ENCODE measurements at regions not wholly inside any gene's neighbourhood (a gene's known extent, or its start where the extent isn't known, plus 50 kb on each side); places are given as distances from the start of the nearest gene placed in this dataset.
"Not testable (repeated sequence)": the region's sequence is repeated elsewhere in the genome, so short reads cannot be mapped to it uniquely, and the experiment has no call there.

DNA sequence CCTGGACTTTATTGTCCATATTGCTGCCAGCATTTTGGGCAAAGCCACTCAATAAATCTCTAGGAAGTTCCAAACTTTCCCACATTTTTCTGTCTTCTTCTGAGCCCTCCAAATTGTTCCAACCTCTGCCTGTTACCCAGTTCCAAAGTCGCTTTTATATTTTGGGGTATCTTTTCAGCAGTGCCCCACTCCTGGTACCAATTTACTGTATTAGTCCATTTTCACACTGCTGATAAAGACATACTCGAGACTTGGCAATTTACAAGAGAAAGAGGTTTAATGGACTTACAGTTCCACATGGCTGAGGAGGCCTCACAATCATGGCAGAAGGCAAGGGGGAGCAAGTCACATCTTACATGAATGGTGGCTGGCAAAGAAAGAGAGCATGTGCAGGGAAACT is 53.4 kb downstream of the AHSP start:
- DNase-seq (ENCODE audit: low read depth) = not testable (repeated sequence)

DNA sequence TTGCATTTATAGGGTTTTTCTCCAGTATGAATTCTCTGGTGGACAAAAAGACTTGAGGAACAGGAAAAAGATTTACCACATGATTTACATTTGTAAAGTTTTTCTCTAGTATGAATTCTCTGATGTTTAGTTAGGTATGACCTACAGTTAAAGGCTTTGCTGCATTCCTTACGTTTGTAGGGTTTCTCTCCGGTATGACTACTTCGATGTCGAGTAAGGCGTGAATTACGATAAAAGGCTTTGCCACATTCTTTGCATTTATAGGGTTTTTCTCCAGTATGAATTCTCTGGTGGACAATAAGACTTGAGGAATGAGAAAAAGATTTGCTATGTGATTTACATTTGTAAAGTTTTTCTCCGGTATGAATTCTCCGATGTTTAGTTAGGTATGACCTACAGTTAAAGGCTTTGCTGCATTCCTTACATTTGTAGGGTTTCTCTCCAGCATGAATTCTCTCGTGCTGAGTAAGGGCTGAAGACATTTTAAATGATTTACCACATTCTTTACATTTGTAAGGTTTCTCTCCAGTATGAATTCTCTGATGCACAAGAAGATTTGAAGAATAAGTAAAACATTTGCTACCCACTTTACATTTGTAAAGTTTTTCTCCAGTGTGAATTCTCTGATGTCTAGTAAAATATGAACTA is 74.2 kb downstream of the AHSP start:
- DNase-seq (ENCODE audit: low read depth) = not testable (repeated sequence)

DNA sequence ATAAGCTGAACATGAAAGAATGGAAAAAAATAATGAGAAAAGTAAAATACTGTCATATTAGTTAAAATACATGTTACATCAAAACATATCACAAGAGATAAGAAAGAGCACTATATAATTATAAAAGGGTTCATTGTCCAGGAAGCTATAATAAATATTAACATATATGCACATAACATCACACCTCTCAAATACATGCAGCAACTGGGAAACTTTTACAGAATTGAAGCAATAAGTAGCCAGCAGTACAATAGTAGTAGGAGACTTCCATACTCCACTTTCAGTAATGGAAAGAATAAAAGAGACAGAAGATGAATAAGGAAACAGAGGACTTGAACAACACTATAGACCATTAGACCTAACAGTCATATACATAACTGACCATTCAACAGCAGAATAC is 90.4 kb downstream of the AHSP start:
- no peak for DNase-seq (ENCODE audit: low read depth)

DNA sequence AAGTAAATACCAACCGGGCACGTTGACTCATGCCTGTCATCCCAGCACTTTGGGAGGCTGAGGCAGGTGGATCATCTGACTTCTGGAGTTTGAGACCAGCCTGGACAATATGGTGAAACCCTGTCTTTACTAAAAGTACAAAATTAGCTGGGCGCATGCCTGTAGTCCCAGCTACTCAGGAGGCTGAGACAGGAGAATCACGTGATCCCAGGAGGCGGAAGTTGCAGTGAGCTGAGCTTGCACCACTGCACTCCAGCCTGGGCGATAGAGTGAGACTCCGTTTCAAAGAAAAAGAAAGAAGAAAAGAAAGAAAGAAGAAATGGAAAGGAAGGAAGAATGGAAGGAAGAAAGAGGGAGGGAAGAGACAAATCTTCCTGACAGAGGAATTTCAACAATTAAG is 108.7 kb downstream of the AHSP start:
- no peak for DNase-seq (ENCODE audit: low read depth)

DNA sequence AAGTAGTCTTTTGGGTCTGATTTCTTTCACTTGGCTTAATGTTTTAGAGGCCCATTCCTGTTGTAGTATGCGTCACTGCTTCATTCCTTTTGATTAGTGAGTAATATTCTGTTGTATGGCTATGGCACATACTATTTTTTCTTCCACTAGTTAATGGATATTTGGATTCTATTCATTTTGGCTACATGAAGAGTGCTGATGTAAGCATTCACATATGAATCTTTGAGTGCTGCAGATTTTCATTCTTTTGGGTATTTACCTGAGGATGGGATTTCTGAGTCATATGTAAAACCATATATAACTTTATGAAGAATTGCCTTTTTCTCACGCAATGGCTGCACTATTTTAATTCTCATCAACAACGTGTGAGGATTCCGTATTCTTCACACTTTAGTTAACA is 113.6 kb downstream of the AHSP start:
- DNase-seq (ENCODE audit: low read depth) = no peak

DNA sequence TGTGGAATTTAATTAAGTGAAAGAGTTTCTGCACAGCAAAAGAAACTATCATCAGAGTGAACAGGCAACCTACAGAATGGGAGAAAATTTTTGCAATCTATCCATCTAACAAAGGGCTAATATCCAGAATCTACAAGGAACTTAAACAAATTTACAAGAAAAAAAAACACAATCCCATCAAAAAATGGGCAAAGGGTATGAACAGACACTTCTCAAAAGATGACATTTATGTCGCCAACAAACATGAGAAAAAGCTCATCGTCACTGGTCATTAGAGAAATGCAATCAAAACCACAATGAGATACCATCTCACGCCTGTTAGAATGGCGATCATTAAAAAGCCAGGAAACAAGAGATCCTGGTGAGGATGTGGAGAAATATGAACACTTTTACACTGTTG is 128.0 kb downstream of the AHSP start:
- not testable (repeated sequence) for DNase-seq (ENCODE audit: low read depth)

DNA sequence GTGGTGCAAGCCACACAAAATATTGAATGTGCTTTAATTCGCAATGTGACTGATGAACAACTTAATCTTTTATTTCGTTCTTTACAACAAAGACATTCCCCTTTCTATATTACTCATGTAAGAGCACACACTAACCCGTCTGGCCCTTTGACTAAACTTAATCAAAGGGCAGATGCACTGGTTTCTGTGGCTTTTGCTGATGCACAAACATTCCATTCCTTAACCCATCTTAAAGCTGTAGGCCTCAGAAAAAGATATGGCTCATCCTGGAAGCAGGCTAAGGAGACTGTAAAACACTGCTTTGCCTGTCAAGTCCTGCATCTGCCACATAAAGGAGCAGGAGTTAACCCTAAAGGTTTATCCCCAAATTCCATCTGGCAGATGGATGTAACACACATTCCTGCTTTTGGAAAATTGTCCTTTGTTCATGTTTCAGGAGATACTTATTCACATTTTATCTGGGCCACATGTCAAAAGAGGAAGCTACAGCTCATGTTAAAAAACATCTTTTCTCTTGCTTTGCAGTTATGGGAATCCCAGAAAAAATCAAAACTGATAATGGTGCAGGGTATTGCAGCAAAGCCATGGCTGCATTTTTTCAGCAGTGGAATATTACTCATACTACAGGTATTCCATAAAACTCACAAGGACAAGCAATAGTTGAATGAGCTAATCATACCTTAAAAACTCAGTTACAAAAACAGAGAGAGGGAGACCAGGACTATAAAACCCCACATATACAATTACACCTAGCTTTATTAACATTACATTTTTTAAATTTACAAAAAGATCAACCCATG is 137.2 kb downstream of the AHSP start:
- no peak for DNase-seq (ENCODE audit: low read depth)

DNA sequence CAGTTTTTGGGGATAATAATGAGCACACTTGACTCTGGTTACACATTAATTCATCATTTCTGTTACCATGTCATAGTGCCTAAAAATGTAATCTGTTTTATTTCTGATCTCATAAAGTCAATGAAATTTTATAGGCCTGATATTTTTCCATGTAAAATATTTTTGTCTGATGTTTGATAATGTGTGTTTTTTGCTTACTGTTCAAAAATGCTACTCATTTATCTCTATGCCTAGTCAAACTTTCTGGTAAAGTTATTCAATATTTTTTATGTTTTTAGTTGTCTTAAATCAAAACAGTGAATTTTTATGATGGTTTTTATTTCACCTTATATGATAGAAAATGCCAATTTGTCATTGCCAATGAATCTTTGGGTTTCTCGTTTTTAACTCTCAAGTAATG is 147.0 kb downstream of the AHSP start:
- no peak for DNase-seq (ENCODE audit: low read depth)

DNA sequence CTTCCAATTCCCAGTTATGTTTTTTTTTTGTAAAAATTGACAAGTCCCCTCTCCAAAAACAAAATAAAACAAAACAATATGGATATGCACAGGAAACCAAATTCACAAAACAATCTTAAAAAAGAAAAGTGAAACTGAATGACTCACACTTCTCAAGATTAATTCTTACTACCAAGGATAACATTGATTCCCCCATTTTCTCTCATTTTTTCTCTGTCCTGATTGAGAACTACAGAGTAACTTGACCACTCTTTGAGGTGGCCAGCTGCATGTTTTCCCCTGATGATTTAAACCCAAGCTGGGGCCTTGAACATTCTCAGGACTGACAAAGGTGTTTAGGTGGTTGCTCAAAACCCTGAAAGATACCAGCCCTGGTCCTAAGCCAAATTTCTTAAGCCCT is 149.0 kb downstream of the AHSP start:
- DNase-seq (ENCODE audit: low read depth) = no peak

DNA sequence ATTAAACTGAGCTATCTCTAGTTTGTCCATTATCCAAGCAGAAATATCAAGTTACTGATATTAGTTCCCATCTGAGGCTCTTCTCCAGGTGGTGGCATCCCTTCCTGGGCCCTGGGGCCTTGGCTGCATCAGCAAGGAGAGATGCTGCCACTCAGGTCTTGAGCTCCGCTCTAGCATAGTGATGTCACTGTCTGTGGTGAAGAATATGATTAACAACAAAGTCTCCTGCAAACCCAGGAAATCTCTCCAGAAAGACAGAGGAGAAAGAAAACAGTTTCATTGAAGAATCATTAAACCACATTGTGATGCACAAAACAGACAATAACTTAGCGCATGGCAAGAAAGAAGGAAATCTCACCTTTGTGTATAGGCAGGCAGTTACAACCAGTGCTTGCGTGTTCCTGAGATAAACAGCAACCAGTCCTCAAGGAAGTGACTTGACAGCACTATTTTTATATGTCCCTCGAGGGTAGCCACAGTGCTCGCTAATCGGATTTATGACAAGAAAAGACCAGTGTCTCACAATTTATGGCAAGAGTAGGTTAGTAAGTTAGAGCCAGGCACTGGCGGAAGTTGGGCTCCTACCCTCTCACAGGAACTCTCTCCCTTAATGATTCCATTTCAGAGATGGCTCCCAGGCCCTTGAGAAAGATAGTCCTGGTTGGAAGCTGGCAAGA is 151.1 kb downstream of the AHSP start:
- DNase-seq (ENCODE audit: low read depth) = no peak

DNA sequence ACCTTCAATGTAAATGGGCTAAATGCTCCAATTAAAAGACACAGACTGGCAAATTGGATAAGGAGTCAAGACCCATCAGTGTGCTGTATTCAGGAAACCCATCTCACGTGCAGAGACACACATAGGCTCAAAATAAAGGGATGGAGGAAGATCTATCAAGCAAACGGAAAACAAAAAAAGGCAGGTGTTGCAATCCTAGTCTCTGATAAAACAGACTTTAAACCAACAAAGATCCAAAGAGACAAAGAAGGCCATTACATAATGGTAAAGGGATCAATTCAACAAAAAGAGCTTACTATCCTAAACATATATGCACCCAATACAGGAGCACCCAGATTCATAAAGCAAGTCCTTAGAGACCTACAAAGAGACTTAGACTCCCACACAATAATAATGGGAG is 161.6 kb downstream of the AHSP start:
- not testable (repeated sequence) for DNase-seq (ENCODE audit: low read depth)

DNA sequence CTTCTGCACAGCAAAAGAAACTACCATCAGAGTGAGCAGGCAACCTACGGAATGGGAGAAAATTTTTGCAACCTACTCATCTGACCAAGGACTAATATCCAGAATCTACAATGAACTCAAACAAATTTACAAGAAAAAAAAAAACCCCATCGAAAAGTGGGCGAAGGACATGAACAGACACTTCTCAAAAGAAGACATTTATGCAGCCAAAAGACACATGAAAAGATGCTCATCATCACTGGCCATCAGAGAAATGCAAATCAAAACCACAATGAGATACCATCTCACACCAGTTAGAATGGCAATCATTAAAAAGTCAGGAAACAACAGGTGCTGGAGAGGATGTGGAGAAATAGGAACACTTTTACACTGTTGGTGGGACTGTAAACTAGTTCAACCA is 164.6 kb downstream of the AHSP start:
- DNase-seq (ENCODE audit: low read depth) = not testable (repeated sequence)

DNA sequence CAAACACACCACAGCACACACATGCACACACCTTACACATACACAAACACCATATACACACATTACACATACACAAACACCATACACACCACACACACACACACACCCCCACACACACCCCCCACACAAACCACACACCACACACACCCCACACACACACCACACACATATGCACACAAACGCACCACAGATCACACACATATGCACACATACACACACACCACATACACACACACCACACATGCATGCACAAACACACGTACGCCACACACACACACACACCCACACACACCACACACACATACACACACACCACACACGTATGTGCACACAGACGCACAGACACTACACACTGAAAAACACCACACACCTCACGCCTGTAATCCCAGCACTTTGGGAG is 166.0 kb downstream of the AHSP start:
- DNase-seq (ENCODE audit: low read depth) = no peak

DNA sequence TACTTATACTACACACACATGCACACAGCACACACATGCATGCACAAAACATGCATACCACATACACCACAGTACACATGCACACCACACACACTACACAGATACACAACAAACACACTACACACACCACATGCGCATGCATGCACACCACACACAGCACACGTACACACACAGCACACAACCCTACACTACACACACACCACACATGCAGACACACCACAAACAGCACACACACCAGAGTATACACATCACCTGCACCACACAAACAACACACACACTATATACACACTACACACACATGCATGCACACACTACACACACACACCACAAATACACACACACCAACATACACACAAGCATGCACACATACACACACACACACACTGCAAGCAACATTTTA is 166.8 kb downstream of the AHSP start:
- no peak for DNase-seq (ENCODE audit: low read depth)

DNA sequence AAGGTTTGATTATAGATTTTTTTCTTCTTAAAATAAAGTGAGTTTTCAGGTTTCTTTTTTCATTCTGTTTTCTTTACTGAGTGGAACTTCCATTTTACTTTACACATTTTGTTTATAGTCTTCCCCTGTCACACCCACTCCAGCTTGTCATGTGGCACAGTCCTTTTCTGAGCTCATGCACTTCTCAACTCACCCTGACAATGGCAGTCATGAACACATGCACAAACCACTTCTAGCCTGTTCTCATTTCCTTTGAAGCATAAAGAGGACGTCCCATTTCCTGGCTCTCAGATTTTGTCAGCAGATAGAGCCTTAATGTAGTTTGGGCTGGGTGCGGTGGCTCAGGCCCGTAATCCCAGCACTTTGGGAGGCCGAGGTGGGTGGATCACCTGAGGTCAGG is 168.0 kb downstream of the AHSP start:
- DNase-seq (ENCODE audit: low read depth) = no peak

DNA sequence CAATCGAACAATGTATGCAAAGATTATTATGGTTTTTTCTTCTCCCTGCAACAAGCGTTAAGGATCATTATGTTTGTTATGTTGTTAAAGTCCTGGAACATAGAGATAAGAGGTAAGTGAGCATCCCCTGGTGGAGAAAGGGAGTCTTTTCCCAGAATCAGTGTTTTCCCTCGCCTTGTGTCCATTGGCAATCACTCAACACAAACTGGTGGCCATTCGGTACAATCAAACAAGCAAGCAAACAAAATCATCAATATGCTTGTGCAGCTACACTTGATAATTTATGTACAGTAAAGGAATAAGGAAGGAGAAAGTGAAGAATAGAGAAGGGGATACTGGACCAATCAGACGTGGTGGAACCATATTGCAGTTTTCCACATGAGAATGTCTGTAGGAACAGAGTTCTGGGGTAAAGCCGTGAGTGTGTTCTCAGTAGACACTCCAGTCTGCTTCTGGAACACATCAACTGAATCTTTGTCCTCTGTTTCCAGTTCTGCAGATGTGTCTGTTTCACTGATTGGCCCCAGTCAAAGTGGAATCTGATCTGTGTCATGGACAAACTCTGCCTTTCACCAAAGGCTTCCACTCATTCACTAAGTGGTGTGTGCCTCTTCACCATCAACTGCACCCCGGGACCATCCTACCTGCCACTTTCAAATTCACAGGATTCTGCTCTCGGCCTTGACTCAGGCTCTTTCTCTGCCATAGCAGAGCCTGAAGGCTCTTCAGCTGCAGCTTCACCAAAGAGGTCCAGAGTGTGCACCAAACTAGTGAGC is 169.5 kb downstream of the AHSP start:
- DNase-seq (ENCODE audit: low read depth) = no peak

DNA sequence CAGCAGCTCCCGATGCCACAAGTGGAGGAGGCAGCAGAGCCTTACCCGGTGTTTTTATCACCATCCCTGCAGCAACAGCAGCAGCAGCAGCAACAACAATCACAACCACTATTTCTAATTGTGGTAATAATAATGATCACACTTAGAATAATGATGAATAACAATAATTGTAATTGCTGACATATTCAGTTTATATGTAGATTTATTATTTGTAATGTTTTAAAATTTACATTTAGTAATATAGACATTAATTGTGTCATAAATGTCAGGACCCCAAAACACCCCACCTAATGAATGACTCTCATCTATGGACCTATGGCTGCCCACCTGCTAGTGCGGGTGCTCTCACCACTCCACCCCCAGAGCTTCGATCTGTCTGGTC is 170.0 kb downstream of the AHSP start:
- DNase-seq (ENCODE audit: low read depth) = no peak

DNA sequence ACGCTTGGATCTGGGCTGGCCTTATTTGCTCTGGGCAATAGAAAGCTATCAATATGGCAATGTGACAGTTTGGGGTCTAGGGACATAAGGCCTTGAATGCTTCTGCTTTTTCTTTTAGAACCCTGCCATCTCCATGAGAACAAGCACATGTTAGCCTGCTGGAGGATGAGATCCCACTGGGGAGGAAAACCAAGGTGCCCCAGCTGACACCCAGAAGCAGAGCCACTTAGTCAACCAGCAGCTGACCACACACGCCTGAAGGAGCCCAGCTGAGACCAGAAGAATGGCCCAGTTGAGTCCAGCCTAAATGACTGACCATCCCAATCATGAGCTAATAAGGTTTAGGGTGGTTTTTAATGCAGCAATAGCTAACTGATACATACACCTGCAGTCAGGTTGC is 171.2 kb downstream of the AHSP start:
- DNase-seq (ENCODE audit: low read depth) = no peak

DNA sequence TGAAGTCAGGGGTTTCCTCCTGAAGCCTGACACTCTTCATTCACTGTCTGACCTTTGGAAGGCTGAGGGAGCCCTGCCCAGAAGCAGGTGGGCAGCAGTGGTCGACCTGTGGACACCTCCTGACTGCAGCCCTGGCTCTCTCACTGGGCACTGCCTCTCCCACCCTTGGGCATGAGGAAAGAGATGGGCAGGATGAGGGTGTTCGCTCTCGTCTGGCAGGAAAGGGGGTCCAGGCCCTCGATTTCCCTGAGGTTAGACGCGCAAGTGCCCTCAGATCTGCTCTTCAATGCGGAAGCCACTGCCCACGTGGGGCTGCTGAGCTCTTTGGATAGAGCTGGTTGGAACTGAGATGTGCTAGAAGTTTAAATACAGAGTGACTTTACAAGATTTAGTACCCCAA is 171.9 kb downstream of the AHSP start:
- DNase-seq (ENCODE audit: low read depth) = no peak

DNA sequence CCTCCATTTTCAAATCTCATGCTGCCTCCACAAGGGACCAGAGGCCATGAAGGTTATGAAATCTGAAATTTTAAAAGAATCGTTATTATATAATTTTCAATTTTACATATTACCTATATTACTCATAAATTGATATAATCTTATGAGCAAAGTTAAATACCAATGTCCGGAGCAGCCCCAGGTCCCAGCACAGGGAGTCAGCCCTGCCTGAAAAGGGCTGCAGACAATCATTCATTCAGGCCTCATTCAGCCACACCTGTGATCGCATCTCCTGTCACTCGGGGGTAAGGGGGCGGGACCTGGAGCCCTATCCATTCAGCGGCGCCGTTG is 172.5 kb downstream of the AHSP start:
- DNase-seq (ENCODE audit: low read depth) = no peak

DNA sequence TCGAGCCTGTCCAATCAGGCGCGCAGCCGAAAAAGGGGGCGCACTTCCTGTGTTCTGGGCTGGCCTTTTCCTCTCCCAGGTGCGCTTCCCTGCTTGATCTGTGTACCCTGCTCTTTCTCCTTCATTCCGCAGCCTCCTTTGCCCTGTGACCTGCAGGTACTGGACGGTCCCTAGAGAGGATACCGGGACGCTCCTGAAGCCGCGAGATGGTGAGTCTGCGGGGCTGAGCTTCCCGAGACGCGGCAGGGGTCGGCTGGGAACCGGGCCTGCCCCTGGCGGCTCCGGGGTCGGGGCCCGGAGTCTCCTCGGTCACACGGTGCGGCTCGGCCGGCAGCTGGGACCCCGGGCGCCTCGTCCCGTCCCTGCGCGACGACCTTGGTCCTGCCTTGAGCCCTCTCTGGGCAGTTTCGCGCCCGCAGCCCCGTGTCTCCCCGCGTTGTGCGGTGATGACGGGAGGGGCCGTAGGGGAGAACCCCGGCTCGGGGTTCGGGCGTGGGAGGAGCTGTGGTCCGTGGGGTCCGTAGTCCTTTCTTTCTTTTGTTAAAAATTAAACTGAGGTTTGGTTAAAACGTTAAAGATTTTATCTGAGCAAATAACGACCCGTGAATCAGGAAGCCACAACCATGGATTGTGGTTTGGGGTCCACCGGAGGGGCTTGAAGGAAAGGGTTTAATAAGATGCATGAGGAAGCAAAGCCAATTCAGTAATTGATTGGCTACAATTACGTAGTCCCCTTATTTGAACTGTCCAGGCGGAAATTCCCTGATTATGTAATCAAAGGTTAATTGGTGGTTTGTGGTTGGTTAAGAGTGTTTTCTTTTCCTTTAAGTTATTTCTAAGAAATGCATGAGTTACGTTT is 172.8 kb upstream of the ZNF267 start:
- DNase-seq (ENCODE audit: low read depth) = peak; percentile 82

DNA sequence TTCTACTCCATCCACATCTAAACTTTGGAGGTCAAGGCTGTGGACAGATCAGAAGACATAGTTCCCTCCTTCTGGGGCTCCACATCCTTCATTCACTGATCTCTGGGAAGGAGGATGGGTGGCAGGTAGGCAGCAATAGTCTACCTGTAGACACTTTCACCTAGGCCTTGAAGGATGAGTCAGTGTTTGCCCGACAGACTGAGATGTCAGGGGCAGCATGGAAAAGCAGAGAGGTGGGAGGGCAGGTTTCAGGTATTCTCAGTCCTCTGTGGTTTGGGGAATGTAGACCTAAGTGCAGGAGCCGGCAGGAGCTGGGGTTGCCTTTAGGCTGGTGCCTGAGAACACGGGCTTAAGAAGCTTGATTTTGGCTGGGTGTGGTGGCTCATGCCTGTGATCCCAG is 171.9 kb upstream of the ZNF267 start:
- DNase-seq (ENCODE audit: low read depth) = no peak
